GM19397 (cell line): ENCODE measurements at regions not wholly inside any gene's neighbourhood (a gene's known extent, or its start where the extent isn't known, plus 50 kb on each side); places are given as distances from the start of the nearest gene placed in this dataset.

Experiments used
- ATAC-seq: cut with Tn5 transposase; IDR thresholded peaks from one replicate; pipeline ENCODE4 v1.9.1; 2021; ENCODE audit warnings: mild to moderate bottlenecking, moderate library complexity; ENCODE audit not compliant: unreplicated experiment

DNA sequence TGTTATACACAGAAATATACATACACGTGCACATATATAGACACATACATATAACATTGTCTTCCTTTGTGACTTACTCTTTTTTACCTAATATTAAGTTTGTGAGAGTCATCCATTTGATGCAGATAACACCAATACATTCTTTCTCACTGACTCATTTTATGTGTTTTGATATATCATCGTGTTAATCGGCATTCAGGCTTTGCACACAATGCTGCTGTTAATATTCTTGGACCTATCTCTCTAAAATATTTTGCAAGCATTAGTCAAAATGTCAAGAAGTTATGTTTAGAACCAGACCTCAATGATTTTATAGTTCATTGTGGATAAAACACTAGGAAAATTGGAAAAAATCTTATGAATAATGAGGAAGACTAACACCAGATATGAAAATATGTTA is 441.1 kb downstream of the LRATD1 start:
- no peak for ATAC-seq

DNA sequence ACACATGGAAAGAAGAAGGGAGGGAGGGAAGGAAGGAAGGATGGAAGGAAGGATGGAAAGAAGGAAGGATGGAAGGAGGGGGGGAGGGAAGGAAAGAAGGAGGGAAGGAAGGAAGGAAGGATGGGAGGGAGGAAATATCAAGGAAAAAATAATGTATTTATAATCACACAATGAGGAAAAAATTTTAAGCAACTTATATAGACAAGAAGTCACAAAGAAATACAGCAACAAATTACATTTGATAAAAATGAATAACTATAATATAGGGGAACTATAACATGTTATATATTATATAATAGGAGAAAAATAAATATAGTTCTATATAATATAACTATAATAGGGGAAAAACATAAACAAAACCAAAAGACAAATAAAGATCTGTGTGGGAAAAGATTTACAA is 441.8 kb downstream of the LRATD1 start:
- no peak for ATAC-seq

DNA sequence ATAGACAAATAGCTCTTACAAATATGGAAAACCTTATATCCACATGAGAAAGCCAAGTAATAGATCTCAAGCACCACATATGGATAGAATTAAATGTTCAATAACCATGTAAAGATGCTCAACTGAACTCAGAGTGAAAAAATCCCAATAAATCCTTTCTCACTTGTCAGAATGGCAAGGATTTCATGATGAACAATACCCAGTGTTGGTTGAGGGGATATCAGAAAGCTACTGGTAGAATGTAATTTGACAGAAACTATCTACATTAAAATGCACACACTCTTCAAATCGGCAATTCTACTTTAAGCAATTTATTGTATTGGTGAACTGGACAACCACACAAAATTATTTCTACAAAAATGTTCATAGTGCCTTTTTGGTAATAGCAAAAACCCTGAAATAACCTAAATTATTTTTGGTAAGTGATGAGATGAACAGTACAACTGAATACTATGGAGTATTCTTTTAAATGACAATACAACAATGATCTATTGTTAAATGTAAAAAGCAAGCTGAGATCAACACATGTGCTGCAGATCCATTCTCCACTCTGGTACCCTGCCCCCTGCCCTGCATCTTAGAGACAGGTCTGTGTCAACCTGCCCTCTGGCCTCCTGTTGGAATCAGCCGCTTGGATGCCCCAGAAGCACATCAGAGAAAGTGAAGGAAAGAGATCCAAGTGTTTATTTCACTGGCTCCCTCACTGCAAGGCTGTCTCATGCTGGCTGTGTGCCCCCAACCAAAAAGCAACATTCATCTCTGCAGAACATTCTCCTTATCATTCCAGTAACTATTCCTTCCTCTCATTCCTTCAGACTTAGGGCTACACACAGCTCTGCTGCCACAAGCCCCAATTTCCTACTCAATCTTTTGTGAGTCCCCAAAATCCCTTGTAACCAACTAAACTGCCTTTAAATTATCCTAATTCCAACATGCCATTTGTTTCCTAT is 442.5 kb downstream of the LRATD1 start:
- no peak for ATAC-seq

DNA sequence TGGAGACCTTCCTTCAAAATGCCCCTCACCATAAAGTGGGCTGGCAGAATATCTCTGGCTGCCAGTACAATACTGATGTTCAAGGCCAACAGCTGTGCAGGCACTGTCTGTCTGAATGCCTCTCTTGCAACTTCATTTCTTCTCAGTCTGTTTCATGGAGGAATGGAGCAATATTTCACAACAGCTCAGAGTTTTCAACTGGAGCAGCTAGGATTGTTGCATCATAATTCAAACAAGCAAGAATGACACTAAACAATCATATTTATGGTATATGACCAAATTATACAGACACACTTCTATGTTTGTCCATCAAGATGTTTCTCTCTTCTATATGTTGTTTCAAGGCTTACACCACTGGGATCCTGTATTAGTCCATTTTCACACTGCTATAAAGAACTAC is 444.2 kb downstream of the LRATD1 start:
- no peak for ATAC-seq

DNA sequence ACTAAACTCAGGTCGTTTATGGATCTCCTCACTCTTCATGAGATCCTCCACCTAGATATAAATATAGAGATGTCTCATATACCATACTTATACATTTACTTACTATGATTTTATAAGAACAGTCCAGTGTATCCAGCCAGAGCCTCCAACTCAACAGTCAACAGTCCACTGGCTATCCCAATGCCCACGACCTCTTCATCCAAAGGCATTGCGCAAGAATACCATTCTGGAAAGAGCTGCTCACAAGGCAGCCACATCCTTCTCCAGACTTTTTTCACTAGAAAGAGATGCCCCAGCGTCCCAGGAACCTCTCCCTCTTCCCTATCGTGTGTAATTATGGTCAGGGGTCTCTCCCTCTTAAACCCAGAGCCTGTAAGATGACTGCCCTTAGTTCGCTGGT is 448.8 kb downstream of the LRATD1 start:
- ATAC-seq, result no peak

DNA sequence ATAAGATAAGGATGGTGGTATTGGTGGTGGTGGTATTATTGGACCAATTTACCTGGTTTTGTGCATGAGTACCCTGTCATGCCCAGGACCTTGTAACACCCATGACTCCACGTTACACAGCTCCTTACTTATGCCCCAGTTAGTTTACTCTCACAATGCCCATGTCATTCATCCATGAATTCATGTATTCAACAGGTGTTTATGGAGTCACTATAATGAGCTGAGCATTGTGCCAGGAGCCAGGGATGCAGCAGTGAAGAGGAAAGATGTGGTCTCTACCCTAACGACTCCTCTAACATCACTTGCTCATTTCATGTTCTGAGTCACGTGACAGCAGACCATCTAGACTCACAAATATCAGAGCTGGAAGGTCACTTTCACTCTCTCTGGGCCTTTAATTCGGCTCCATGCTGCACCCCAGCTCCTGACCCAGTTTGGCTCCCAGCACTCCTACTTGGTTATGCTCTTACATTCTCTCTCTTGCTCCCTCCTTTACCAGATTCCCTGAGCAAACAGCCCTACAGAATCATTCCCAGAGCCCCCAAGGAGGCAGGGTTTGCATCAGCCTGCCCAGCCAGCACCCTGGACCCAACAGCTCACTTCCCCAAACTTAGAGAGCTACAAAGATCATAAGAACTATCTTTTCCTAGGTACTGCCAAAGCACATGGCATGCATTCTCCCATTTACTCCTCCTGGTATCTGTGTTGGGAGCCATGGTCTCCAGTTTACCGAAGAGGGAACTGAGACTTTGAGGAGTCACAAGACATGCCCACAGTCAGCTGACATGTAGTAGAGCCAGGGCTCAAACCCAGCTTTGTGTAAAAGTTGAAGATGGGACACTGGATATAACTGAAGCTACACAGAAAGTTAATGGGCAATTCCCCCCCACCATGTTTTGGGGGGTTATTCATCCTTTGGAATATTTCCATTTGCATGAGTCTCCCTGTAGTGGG is 449.9 kb downstream of the LRATD1 start:
- no peak for ATAC-seq

DNA sequence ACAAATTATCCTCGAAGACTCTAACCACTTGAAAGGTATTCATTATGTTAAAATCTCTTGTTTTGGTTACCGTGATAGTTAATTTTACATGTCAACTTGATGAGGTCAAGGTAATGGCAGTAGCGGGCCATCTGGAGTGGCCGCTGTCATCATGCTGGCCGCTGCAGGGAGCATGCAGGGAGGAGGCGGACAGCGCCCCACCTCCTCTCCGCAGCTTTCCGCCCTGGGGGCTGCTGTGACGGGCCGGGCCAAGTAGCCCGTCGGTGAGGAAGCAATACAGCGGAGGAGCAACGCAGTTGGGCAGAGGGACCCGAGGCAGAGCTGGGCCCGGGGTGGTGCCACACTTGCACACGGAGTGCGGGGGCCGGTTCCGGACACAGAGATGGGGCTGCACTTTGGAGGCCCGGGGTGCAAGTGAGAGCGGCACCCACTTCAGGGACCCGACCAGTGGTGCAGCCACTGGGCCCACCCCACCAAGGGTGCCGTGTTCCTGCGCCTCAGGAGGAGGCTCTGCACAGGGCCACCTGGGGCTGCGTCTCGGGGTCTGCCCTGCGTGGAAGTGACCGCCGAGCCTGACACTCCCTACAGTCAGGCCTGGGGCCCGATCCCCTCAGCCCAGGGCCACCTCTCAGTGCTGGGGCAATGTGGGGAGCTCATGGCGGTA is 452.4 kb downstream of the LRATD1 start:
- no peak for ATAC-seq

DNA sequence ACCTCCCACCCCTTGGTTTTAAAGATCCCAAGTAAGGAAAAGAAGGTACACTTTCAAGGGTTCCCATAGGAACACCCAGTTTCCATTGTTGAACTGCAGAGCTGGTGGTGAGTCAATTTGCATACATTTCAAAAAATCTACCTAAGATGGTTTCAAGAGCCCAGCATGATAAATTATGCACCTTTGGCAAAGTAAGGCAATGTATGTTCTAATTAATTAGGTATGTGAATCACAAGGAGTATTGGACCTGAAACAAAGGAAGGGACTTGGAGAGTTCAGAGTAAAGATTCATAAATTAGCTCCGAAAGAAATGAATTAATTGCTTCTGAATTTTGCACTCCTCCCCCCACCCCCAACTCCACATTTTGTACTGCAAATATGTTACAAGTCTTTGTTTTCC is 459.7 kb downstream of the LRATD1 start:
- ATAC-seq, result no peak

DNA sequence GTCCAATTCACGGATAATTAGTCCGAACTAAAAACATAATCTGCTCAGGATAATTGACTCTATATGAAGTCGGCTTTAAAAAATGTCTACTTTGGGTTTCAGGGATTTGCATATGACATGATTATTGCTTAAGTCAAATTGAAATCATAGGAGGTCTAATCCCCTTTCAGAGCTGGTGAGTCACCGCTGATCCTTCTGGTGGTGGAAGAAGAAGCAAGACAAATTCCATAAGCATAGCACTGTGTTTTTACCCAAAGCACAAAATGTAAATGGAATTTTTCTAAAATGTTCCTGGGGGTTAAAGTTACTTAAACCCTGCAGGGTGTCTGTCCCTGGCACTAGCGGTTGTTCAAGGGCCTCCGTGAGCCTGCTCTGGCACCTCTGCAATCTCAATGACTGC is 460.2 kb downstream of the LRATD1 start:
- no peak for ATAC-seq

DNA sequence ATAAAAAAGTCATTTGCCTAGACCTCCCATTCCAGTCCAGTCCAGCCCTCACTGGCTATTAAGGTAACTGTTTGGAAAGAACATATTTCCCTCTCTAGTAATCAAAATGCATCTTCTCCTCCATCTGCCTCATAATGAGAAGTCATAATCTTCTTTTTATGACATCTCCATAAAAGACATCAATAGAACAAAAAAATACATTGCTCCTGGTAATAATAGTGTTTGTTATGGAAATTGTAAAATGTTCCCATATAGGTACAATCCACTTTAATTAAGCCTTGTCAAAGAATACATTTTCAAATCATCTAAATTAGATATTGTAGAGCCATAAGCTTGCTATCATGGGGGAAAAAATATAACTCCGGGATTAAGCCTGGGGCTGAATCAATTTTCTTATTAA is 461.6 kb downstream of the LRATD1 start:
- no peak for ATAC-seq

DNA sequence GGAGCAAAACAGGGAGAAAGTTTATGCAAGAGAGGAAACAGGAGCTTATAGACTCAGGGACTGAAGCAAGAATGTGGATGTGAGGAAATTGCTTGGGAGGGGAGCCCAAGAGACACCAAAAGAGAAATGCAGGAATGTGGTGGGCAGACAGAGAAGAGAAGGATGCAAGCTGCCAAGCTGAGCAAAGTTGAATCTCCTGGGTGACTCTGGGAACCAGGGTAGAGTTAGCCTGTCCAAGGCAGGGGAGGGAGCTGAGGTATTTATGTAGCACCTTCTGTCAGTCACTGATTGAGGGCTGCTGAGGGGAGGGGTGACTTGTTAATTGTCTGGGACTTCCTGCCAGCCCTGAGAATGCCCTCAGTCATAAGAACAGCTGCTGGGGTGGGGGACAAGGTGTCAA is 464.3 kb downstream of the NBAS start:
- no peak for ATAC-seq

DNA sequence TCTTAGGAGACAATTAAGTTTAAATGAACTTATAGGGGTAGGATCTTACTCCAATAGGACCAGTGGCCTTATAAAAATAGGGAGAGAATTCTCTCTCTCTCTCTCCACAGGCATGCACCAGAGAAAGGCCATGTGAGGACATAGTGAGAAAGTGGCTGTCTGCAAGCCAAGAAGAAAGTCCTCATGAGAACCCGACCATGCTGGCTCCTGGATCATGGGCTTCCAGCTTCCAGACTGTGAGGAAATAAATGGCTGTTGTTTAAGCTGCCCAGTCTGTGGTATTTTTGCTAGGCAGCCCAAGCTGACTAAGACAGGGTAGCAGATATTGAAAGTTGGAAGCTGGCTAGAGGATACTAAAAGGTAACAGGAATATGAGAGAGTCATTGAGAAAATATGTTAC is 454.0 kb downstream of the NBAS start:
- no peak for ATAC-seq

DNA sequence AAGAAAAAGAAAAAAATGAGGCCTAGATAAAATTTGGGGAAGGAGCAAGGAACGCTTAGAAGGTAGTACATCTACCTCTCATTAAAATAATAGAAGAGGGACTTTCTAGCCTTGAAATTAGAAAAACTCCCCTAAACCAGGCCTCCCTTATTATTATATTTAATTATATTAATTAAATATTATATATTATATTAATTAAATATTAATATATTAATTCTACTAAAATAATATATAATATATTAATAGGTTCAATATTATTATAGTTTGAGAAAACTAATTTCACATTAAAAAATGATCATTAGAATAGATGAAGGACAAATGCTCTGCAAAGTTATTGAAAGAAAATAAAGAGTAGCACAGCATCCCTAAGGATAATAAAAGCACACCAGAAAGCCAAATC is 449.4 kb downstream of the NBAS start:
- no peak for ATAC-seq

DNA sequence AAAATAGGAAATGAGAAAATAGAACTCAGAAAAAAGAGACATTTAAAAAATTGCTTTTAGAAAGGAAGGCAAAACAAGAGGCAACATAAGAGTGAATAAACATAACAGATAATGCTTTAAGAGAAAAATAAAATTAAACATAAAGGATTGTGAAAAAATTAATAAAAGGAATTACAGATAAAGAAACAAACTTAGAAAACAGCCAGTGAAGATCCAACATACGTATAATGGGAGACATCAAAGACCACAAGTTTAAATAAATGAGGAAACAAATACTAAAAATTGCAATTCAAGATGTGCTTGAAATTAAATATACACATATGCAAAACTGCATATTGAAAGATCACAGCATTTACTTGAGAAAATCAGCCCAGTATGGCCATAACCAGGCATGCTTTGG is 448.9 kb downstream of the NBAS start:
- ATAC-seq, result no peak

DNA sequence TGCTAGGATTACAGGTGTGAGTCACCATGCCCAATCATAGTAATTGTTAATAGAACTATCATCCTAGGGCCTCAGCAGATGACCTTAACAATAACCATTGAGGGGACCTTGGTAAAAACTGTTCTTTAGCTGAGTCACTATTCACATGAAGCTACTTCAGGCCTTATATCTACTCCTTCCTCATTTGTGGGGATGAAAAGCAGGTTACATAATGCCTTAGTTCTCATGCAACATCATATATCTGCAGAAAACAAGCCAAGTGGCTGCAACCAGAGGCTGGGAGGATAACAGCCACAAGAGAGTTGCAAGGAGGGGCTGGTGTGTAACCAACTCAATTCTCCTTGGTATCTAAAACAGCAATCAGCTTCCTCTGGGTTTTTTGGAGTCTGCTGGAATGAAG is 445.4 kb downstream of the NBAS start:
- no peak for ATAC-seq

DNA sequence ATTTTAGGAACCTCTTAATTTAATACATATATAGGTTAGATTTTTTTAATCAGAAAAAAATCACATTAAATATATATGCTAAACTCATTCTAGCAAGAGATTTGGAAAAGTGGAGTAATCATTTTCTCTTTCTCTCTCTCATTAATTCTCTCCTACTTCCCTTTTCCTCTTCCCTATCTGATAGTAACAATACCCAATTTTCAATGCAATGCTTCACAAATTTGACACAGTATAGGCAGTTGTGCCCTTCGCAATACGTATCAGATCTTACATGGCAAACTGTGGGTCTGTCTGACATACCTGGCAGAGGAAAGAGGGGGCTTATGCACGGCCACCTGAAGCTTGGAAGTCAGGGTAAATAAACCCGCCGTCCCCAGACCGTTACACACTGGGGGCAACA is 444.3 kb downstream of the NBAS start:
- no peak for ATAC-seq
